ENCODE measurements at regions not wholly inside any gene's neighbourhood (a gene's known extent, or its start where the extent isn't known, plus 50 kb on each side); places are given as distances from the start of the nearest gene placed in this dataset.

DNA sequence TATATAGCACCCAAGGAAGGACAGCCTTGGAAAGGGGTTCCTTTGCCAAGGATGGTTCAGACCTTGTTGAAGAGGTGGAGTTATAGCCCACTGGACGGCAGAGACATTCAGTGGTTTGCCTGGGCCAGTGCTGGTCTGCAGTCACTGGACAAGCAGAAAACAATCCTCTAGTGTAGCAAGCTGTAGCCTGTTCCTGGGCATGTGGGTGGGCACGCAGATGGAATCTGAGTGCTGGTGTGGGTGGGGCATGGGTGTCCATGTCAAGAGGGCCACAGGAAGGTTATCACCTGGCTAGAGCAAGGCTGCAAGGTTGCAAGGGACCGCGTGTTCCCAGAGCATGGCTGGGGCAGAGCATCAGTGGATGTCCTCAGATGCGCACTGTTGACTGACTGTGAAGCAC lies 244.7 kb downstream of the PTPRU start:
- TF ChIP-seq, protein P1, sequence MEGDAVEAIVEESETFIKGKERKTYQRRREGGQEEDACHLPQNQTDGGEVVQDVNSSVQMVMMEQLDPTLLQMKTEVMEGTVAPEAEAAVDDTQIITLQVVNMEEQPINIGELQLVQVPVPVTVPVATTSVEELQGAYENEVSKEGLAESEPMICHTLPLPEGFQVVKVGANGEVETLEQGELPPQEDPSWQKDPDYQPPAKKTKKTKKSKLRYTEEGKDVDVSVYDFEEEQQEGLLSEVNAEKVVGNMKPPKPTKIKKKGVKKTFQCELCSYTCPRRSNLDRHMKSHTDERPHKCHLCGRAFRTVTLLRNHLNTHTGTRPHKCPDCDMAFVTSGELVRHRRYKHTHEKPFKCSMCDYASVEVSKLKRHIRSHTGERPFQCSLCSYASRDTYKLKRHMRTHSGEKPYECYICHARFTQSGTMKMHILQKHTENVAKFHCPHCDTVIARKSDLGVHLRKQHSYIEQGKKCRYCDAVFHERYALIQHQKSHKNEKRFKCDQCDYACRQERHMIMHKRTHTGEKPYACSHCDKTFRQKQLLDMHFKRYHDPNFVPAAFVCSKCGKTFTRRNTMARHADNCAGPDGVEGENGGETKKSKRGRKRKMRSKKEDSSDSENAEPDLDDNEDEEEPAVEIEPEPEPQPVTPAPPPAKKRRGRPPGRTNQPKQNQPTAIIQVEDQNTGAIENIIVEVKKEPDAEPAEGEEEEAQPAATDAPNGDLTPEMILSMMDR (IDR thresholded peaks at IDR 0.05; ENCODE audit: insufficient read depth, low read depth, low read length) = no peak
- TF ChIP-seq EZH2 (IDR thresholded peaks at IDR 0.05; ENCODE audit: insufficient read depth, low read length) = no peak
